Renal cortical epithelial cell (primary cell): ENCODE measurements at regions not wholly inside any gene's neighbourhood (a gene's known extent, or its start where the extent isn't known, plus 50 kb on each side); places are given as distances from the start of the nearest gene placed in this dataset.
"Not testable (repeated sequence)": the region's sequence is repeated elsewhere in the genome, so short reads cannot be mapped to it uniquely, and the experiment has no call there.

Source experiments
- DNase-seq: peaks from one replicate; pipeline ENCODE4 v3.0.0-alpha.2; 2011; ENCODE audit warnings: low read depth

DNA sequence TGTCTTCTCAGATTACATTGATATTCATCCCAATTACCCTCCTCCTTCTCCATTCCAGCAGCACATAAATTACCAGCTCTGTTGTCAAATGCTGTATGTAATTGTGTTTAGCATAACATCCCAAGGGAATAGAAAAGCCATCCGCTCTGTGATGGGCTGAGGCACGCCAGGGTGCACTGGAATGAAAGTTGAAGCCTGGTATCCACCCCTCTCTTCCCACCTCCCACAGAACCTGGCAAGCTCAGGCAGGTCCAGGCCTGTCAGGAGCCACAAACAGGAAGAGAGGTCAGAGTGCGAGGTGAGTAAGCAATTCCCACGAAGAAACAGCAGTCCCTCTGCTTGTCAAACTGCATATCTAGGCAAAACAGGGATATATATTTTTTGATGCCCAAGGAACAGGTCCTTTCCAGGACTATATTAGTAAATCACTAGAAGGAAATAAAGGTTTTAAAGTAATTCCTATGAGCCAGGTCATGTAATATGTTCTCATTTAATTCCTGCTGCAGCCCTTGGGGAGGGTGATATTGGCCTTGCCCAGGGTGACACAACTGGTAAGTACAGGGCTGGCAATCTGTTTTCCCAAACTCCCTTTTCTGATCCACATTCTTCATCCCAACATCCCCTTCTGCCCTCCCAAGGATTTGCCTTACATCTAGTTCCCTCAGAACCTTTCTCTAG, 155.6 kb upstream of the GHITM start:
- DNase-seq, result peak; percentile 81

DNA sequence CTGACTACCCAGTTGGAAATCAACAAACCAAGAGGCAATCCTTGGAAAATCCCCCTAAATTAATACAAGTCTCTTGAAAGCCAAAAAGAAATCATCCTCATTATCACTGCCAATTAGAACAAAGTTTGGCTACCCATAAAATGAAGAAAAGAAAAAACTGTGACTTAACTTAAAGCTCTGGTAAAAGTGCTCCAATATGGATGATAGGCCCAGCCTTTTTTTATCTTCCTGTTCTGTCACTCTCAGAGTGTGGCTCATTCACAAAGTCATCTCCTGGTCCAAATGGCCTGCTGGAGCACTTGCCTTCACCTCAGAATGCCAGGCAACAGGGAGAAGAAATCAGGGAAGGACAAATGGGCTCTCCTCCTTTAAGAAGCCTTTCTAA, 155.1 kb upstream of the GHITM start:
- DNase-seq, result no peak

DNA sequence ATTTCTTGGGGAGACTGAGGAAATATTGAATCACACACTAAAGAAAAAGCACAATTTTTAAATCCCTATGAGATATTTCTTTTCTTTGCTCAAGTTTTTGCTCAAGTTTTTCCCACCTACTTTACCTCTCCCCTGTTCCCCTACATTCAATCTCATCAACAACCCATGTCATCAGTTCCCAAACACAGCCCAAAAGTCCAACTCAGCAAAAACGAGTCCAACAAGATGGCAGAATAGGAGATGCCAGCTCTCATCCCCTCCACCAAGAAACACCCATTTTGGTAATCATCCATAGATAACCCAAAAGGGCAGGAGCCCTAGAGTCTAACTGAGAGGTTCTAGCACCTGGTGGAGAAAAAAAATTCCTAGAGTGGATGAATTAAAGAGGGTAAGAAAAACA, 152.5 kb upstream of the GHITM start:
- no peak for DNase-seq

DNA sequence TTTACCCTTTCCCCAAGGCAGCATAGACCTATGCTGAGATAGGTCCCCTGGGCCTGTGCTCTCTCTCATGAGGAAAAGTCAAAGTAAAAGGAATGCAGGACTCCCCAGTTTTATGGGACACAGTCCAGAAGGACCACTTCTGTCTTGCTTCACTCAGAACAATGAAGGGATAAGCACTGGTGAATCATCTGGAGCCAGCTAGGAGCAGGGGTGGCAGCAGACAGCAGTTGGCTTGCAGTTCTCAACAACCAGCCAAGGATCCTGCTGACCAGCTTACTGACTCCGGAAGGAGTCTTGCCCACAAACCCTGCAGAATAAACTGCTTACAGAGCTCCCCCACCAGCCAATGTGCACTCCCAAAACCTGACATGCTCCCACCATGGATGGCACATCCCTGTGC, 152.1 kb upstream of the GHITM start:
- peak; percentile 2 for DNase-seq

DNA sequence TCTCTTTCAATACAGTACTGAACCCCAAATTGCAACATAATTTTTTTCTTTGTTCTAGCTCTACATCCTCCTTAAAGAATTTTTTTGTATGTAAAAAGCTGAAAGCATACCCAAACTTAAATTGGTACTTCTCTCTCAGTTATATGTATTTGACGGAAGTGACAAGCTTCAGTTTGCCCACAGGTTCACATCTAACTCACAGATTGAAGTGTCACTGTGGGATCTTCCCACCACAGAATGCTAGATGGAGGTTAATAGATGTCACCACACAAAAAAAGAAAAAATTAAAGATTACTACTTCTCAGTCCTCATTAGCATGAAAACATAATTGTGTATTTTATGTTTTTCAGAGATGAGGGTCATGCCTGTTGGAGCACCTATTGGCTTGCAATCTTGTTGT, 150.9 kb upstream of the GHITM start:
- DNase-seq, result no peak

DNA sequence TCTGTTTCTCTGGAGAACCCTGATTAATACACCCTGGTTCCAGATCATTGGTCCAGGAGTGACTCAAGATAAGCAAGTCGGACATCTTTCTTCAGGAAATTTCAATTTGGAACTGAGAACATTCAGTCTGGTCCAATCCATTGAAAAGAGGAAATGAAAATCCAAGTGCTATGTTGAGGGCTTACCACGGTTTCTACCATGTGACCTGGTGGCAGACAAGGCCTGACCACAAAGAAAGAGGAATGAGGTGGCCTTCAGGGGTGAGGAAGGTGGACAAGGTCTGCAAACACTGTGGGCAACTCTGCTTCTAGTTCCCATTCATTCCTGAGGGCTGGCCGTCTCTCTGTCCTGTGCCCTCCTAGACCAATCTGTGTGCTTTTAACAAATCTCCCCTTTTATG, 149.2 kb upstream of the GHITM start:
- DNase-seq, result no peak

DNA sequence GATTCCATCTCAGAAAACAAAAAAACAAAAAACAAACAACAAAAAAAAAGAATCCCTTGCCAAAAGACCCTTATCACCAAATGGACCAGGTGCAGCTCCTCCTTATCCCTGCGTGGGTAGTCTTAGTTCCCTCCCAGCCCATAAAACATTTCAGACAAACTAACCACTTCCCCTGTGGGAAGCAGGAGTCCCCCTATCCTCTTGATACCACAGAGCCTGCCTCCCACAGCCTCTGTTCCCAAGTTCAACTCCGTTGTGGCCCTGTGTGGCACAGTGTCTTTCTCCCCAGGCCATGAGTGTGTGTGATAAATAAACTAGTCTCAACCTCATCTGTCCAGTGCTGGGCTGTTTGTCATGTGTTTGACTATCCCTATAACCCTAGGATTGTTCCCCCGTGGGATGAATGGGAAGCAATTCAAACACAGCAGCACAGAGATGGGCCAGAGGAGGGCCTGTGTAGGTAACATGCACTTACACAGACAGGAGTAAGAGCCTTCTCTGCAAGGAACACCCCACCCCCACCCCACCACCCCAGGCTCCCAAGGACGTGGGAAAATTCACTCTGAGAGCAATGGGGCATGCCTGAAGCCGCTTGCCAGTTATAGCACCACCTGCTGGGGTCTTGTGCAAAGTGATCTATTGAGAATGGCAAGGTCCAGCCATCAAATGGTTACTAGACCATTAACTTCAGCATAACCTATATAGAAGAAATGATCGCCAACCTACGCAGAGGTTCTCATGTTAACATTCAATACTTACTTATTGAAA, 147.1 kb upstream of the GHITM start:
- DNase-seq, result peak; percentile 55

DNA sequence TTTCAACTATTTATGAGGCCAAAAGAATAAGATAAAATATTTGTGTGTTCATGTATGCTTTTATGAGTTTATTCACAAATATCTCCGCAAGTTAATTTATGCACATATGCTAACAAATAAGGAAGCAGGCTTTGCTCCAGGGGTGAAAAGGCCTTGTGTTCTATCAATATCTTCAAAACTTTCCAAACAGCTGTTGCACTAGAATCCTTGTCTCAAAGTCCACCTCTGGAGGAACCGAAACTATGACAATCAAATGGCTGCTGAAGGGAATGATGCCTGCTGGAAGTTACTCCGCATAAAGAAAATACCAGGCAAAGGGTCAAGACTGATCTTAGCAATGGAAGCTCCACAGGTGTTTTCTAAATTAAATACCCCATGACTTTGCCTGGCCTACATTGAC, 145.0 kb upstream of the GHITM start:
- no peak for DNase-seq

DNA sequence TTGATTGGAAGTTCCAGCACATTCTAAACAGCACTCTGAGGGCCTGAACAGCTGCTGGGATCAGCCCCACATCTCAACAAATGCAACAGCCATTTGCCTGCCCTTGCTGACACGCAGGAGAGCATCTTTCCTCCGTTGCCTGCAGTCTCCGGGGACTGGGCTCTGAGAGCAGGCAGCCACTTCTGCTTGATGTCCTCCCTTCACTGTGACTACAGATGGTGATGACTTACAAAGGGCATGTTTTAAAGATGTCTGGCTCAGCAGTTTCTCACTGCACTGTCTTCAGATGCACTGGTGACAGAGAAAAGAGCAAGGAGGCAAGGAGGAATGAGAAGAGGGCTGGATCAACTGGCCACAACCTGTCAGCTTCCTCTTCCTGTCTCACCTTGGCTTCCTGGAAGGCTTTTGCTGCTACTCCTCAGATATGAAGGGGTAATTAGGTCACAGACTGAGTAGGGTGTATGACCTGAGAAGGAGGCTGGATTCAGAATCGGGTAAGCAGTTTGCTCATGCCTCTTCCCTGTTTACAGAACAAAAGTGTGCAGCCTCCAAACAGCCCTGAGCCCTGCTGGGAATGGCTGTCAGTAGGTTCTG, 143.5 kb upstream of the GHITM start:
- DNase-seq, result no peak

DNA sequence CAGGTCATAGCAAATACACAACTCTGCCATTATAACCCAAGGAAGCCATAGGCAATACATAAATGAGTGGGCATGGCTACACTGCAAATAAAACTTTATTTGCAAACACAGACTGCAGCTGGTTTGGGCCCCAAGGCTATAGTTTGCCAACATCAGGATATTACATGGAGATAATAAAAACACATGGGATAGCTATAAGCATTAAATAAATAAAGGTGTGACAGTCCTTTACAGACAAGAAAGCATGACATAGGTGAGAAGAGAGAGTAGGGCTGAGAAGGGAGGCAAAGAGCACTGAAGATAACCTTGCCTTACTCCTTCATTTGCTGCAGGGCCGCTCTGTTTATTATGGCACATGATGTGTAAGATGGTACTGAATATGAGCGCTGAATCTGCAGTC, 135.1 kb upstream of the GHITM start:
- DNase-seq, result no peak

DNA sequence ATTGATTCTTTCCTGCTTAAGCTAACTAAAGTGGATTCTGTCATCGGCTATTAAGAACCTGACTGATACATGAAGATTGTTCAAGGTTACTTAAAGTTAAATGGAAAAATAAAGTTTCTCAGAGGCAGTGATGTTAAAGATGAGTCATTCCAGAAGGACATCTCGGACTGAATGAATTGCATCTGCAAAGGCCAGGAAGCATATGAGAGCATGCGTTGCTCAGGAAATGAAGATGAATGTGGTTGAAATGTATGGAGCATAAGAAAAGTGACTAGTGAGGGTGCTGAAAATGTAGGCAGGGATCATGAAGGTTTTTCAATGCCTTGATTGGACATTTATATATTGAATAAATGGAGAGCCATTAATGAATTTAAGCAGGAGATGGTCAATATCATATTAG, 133.9 kb upstream of the GHITM start:
- no peak for DNase-seq

DNA sequence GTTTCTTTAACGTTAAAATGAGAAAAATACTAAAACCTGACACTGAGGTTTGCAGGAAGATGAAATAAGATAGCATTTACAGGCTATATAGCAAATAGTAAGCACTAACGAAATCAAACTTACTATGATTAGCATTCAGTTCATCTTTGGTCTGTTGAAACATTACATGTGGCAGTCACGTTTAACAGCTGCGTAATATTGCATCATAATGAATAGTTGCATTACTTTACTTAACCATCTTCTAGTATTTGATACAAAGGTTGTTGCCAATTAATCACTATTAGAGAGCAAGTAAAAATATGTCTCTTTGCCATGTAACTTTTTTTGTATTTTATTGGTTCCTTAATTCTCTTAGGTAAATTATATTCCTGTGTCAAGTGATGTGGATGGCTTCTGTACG, 131.8 kb upstream of the GHITM start:
- no peak for DNase-seq

DNA sequence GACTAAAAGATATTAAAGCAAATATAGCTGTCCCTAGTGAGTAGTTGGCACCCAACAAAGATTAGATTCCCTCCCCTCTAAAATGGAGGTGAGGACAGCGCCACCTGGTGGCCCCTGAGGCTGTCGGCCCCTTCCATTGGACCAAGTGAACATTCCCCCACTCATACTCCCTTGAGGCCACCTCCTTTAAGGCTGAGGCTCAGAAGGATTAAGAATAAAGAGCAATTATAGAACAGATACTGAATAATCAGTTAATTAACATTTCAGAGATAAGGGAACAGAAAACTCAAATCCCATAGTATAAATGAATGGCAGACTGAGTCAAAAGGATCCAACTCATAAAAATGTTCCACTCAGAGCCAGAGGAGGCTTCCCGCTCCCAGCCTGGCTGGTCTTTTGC, 130.4 kb upstream of the GHITM start:
- no peak for DNase-seq

DNA sequence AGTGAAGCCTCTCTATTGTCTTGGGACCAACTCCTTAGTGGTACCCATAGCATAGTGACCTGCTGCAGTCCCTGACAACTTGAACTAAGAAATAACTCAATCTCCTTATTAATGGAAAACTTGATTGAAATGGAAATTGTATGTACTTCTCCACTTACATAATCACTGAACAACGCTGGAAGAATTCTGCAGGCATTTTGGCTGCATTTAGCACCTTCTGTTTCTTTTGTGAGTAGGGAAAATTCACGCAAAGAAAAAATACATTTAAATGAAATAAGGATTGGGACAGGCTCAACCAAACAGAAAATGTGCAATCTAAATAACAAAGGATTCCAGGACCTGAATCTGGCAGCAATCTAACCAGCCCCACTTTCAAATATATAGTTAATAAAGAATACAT, 126.9 kb upstream of the GHITM start:
- no peak for DNase-seq

DNA sequence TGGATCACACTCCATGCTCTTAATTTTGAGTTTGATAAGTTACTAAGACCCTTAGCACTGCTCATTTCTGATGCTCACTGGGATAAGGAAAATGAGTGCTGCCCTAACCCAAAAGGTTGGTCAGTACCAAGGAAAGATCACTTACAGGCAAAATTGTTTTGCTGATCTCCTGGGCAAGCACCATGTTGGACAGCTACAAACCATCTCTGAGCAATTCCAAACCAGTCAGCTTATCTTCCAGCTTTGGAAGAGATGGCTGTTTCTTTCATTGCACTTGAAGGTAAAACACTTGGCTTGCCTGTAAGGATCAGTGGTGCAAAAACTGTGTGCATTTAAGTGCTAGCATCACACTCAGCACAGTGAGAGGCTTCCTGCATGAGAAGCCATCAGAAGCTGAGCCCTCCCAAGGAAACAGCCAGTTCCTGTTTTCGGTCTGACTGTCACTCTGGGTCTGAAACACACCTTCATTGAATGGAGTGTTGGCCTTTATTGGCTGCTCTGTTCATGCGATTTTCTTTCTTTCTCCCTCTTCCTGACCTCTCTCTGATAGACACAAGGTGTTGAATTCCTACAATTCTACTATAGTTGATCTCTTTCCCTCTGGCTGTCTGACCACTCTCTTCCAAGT, 126.4 kb upstream of the GHITM start:
- DNase-seq, result no peak

DNA sequence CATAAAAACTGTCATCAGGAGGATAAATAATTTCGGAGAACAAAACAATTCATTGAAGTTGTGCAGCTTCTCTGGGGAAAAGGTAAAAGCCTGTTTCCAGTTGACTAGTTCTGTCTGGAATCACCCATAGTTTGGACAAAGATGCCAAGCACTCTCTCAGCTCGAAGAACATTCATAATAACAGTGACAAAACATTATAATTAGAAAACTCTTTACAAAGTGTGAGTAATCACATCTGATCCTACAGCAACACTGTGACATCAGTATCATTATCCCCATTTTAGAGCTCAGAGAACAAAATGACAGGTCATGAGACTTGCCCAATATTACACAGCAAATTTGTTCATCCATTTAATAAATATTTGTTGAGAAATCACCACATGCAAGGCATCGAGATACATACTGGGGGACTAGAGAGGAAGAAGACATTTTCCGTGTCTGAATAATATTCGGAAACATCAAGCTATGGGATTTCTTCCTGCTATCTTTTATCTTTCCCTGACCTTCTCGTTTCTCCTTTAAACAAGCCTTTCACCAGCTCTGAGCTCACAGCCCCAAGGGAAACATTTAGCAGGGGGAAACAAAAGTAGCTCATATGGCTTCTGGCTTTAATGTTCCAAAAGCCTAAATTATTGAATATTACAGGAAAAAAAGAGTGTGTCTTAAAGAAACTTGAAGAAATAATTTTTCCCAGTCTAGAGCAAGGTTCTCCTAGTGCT, 123.3 kb upstream of the GHITM start:
- DNase-seq, result no peak

DNA sequence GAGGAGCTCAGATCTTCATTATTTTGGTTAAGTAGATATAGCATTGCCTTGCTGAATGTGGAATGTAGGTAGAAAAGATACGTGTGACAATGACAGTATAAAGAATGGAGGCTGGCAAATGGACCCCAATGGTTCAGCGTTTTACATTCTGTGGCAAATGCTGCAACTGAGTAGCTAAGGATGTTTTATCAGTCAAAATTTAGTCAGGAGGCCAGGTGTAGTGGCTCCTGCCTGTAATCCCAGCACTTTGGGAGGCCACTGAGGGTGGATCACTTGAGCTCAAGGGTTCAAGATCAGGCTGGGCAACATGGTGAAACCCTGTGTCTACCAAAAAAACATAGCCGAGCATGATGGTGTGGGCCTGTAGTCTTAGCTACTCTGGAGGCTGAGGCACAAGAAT, 120.5 kb upstream of the GHITM start:
- DNase-seq, result no peak

DNA sequence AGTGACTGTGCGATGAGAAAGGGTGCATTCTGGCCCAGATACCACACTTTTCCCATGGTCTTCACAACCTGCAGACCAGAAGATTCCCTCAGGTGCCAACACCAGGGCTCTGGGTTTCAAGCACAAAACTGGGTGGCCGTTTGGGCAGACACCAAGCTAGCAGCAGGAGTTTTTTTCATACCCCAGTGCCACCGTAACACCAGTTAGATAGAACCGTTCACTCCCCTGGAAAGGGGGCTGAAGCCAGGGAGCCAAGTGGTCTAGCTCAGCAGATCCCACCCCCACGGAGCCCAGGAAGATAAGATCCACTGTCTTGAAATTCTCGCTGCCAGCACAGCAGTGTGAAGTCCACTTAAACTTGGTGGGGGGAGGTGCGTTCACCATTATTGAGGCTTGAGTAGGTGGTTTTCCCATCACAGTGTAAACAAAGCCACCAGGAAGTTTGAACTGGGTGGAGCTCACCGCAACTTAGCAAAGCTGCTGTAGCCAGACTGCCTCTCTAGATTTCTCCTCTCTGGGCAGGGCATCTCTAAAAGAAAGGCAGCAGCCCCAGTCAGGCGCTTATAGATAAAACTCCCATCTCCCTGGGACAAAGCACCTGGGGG, 119.4 kb upstream of the GHITM start:
- not testable (repeated sequence) for DNase-seq

DNA sequence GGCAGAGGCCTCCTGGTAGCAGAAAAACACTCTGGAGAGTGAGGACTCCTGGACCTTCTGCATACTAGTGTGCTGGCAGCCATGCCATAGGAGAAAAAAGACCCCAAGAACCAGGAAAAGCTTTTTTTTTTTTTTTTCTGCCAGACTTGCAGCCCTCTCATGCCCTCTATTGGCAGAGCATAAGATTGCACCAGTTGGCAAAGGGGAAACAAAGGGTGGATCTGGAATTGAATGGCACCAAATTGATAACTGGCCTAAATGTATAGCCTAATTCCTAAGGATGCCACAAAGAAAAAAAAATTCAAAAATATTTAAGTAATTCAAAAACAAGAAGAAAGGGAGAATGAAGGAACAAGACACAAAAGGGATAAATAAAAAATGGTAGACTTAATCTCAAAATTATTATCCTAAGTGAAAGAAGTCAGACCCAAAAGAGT, 112.5 kb upstream of the GHITM start:
- DNase-seq, result peak; percentile 4

DNA sequence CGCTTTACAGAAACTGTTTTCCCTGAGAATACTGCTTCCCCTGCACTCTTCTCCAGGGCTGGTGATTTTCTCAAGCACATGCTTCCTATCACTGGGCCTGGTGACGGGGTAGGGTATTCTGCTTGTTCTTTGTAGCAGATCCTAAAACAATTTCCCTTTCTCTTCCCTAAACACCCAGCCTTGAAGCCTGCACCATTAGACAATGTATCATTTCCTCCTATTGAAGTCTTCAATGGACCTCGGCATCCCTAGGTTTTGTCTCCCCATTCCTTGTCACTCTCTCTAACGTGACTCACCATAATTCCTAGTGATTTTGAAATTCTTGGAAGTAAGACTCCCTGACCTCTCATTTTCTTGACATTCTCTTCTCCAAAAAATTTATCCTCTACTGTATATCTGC, 109.5 kb upstream of the GHITM start:
- DNase-seq, result no peak

DNA sequence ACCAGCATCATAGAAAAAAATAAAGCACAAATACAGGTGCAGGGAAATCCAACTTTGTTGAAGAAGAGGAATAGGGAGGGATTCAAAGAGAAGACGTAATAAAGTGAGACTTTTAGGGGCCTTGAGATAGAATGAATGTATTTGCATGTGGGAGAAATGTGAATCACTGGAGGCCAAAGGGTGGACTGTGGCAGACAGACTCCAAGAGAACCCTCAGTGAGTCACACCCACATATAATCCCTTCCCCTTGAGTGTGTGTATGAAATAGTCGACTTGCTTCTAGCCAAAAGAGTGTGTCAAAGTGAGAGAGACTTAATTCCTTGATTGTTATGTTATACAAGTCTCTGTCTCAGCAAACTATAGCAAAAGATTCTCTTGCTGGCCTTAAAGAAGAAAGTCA, 101.3 kb upstream of the GHITM start:
- DNase-seq, result no peak

DNA sequence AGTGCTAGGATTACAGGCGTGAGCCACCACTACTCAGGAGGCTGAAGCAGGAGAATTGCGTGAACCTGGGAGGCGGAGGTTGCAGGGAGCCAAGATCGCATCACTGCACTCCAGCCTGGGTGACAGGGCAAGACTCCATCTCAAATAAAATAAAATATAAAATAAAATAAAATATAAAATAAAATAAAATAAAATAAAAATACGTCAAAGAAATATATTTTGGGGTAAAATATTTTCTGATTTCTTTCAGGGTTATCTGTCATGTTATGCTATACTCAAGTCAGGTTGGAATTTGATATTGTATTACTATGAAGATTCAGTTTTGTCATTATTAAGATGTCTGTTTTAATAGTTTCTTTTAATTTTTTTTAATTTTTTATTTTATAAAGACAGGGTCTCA, 99.4 kb upstream of the GHITM start:
- no peak for DNase-seq
